GM23338 (cell line): ENCODE measurements at regions not wholly inside any gene's neighbourhood (a gene's known extent, or its start where the extent isn't known, plus 50 kb on each side); places are given as distances from the start of the nearest gene placed in this dataset.
"Not testable (repeated sequence)": the region's sequence is repeated elsewhere in the genome, so short reads cannot be mapped to it uniquely, and the experiment has no call there.

Source experiments
- ATAC-seq: fragments of 200-7000 bp; cut with Tn5 transposase; 3 replicates; pipeline ENCODE4 v1.9.1; 2020
- DNase-seq: peaks from one replicate; pipeline ENCODE4 v3.0.0-alpha.2; 2015; ENCODE audit warnings: low spot score
- H2AFZ ChIP-seq: fragments of 200-600 bp; sonication (generic); 2 replicates; pipeline ENCODE4 v1.8.0; 2016; ENCODE audit warnings: antibody characterized with exemption, mild to moderate bottlenecking, moderate library complexity
- H3F3A ChIP-seq: fragments of 200-600 bp; sonication (generic); replicated peaks from 2 replicates; pipeline ENCODE4 v1.8.0; 2017; ENCODE audit warnings: antibody characterized with exemption, mixed run types, low read depth
- H3K27ac ChIP-seq: fragments of 200-600 bp; sonication (generic); 2 replicates; pipeline ENCODE4 v1.6.1; 2016; ENCODE audit warnings: low read depth
- H3K27me3 ChIP-seq: fragments of 200-600 bp; sonication (generic); 2 replicates; pipeline ENCODE4 v1.8.0; 2016; ENCODE audit warnings: mild to moderate bottlenecking, mixed run types, moderate library complexity; ENCODE audit not compliant: insufficient read depth
- H3K36me3 ChIP-seq: fragments of 200-600 bp; sonication (generic); 2 replicates; pipeline ENCODE4 v1.8.0; 2016; ENCODE audit warnings: mild to moderate bottlenecking; ENCODE audit not compliant: insufficient read depth
- H3K4me1 ChIP-seq: fragments of 200-600 bp; sonication (generic); 2 replicates; pipeline ENCODE4 v1.8.0; 2016; ENCODE audit warnings: mild to moderate bottlenecking, moderate library complexity; ENCODE audit not compliant: insufficient read depth
- H3K4me2 ChIP-seq: fragments of 200-600 bp; sonication (generic); 2 replicates; pipeline ENCODE4 v1.7.1; 2017; ENCODE audit warnings: mixed run types
- H3K4me3 ChIP-seq: fragments of 200-600 bp; sonication (generic); 2 replicates; pipeline ENCODE4 v1.6.1; 2016; ENCODE audit warnings: mixed run types
- H3K79me2 ChIP-seq: fragments of 200-600 bp; sonication (generic); replicated peaks from 2 replicates; pipeline ENCODE4 v1.8.0; 2017; ENCODE audit warnings: mild to moderate bottlenecking; ENCODE audit not compliant: insufficient read depth
- H3K9me2 ChIP-seq: fragments of 200-600 bp; sonication (generic); 2 replicates; pipeline ENCODE4 v1.8.0; 2017; ENCODE audit not compliant: insufficient read depth
- H4K20me1 ChIP-seq: fragments of 200-600 bp; sonication (generic); replicated peaks from 2 replicates; pipeline ENCODE4 v1.8.0; 2017; ENCODE audit warnings: mild to moderate bottlenecking; ENCODE audit not compliant: insufficient read depth
- H3K27ac Mint-ChIP-seq: 2 replicates; pipeline ENCODE4 v1.8.0; 2020; ENCODE audit warnings: inconsistent platforms, mild to moderate bottlenecking, moderate library complexity, mixed read lengths
- H3K27me3 Mint-ChIP-seq: 3 replicates; pipeline ENCODE4 v1.8.0; 2022; ENCODE audit warnings: low read depth, mild to moderate bottlenecking, moderate library complexity, mixed read lengths, inconsistent platforms; ENCODE audit not compliant: insufficient read depth, poor library complexity
- H3K36me3 Mint-ChIP-seq: 3 replicates; pipeline ENCODE4 v1.8.0; 2021; ENCODE audit warnings: low read depth, mild to moderate bottlenecking, inconsistent platforms, moderate library complexity, mixed read lengths
- H3K4me1 Mint-ChIP-seq: 3 replicates; pipeline ENCODE4 v1.8.0; 2020; ENCODE audit warnings: mild to moderate bottlenecking, inconsistent platforms, mixed read lengths
- H3K4me3 Mint-ChIP-seq: 3 replicates; pipeline ENCODE4 v1.8.0; 2021; ENCODE audit warnings: moderate library complexity, mild to moderate bottlenecking, inconsistent platforms, mixed read lengths
- H3K9me3 Mint-ChIP-seq: 3 replicates; pipeline ENCODE4 v1.8.0; 2020; ENCODE audit warnings: moderate library complexity, mild to moderate bottlenecking, inconsistent platforms, mixed read lengths
- CREB1 ChIP-seq: fragments of 250-450 bp; sonication (Bioruptor Pico); IDR thresholded peaks from 2 replicates; pipeline ENCODE4 v1.5.0; 2020; ENCODE audit warnings: low read depth, mild to moderate bottlenecking, moderate library complexity
- EZH2 ChIP-seq: fragments of 200-600 bp; sonication (generic); IDR thresholded peaks from one replicate; pipeline ENCODE4 v1.8.0; 2017; ENCODE audit warnings: antibody characterized with exemption, mild to moderate bottlenecking, low read depth; ENCODE audit not compliant: unreplicated experiment
- EZH2phosphoT487 ChIP-seq: fragments of 200-600 bp; sonication (generic); IDR thresholded peaks from one replicate; pipeline ENCODE4 v1.8.1; 2018; ENCODE audit warnings: antibody characterized with exemption; ENCODE audit not compliant: unreplicated experiment
- JUNB ChIP-seq: IDR thresholded peaks from one replicate; pipeline ENCODE4 v1.6.1; 2016; ENCODE audit warnings: antibody characterized with exemption; ENCODE audit not compliant: unreplicated experiment
- NANOG ChIP-seq: IDR thresholded peaks from 2 replicates; pipeline ENCODE4 v1.6.1; 2016; ENCODE audit warnings: antibody characterized with exemption, borderline replicate concordance
- POLR2AphosphoS5 ChIP-seq: IDR thresholded peaks from 2 replicates; pipeline ENCODE4 v1.6.1; 2016; ENCODE audit warnings: antibody characterized with exemption, low read depth
- STAT1 ChIP-seq: IDR thresholded peaks from one replicate; pipeline ENCODE4 v1.6.1; 2016; ENCODE audit warnings: antibody characterized with exemption; ENCODE audit not compliant: unreplicated experiment
- ZNF114 ChIP-seq: fragments of 250-450 bp; sonication (Bioruptor Pico); IDR thresholded peaks from 2 replicates; pipeline ENCODE4 v1.5.0; 2020; ENCODE audit warnings: mild to moderate bottlenecking, moderate library complexity
- ZNF331 ChIP-seq: fragments of 250-450 bp; sonication (Bioruptor Pico); IDR thresholded peaks from 2 replicates; pipeline ENCODE4 v1.5.0; 2020; ENCODE audit warnings: low read depth, mild to moderate bottlenecking, moderate library complexity
- TF ChIP-seq, protein P1 (sequence below): IDR thresholded peaks from one replicate; pipeline ENCODE4 v1.6.1; 2018; ENCODE audit warnings: antibody characterized with exemption; ENCODE audit not compliant: unreplicated experiment
- TF ChIP-seq, protein P2 (sequence below), 2 experiments: fragments of 200-600 bp in 1 of 2; sonication (generic) in 1 of 2; conservative IDR thresholded peaks; 2 replicates each; pipeline versions ENCODE4 v1.5.1 to v1.6.1; 2016 to 2017; ENCODE audit warnings: antibody characterized with exemption in 2 of 2, low read depth in 2 of 2, mild to moderate bottlenecking in 2 of 2, moderate library complexity in 1 of 2
- TF ChIP-seq, protein P3 (sequence below): IDR thresholded peaks from 2 replicates; pipeline ENCODE4 v1.6.1; 2016; ENCODE audit warnings: antibody characterized with exemption

DNA sequence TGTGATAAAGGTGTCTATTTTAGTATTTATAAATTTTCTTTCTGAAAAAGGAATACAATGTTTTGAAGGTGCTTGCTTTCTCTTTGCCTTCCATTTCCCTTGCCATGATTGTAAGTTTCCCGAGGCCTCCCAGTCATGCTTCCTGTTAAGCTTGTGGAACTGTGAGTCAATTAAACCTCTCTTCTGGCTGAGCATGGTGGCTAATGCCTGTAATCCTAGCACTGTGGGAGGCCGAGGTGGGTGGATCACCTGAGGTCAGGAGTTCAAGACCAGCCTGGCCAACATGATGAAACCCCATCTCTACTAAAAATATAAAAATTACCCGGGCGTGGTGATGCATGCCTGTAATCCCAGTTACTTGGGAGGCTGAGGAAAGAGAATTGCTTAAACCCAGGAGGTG, 187.7 kb downstream of the C9orf152 start:
- not testable (repeated sequence) for H3K4me1 ChIP-seq, H3K27me3 Mint-ChIP-seq, H3K27ac Mint-ChIP-seq, H3K4me1 Mint-ChIP-seq, H3K36me3 ChIP-seq, H3K4me2 ChIP-seq, H3K27ac ChIP-seq, H4K20me1 ChIP-seq, H3K79me2 ChIP-seq, H3K27me3 ChIP-seq, ATAC-seq, H3K36me3 Mint-ChIP-seq, H3K9me3 Mint-ChIP-seq, H3K4me3 Mint-ChIP-seq, DNase-seq, H2AFZ ChIP-seq, H3K9me2 ChIP-seq, H3F3A ChIP-seq, H3K4me3 ChIP-seq

DNA sequence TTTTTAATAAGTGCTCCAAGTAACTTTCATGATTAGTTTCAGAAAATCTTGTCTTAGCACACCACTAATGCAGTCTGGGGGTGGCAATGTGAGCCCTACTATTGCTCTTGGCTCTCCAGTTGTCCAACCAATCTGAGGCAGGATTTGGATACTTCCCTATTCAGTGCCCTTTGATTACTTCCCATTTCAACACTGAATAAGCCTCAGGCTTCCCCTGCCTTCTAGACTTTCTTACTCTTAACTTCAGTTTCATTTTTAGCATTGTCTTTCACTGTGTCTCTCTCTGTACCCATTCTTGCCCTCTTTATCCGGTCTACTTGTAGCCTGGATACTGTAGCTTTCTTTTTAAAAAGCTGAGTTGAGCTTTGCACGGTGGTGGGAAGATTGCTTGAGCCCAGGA, 186.1 kb downstream of the C9orf152 start:
- Histone ChIP-seq H3K4me2 (no peak overlapping the region), H4K20me1 (no peaks in the 10 kb centered on the region), H3K27ac (no peak overlapping the region), H3K27me3 (no peaks in the 10 kb centered on the region), H3K4me1 (peaks cover 1% of the 10 kb centered on the region; the same call in 1 of the 2 replicates), H3K36me3 (no peaks in the 10 kb centered on the region), H3K79me2 (no peaks in the 10 kb centered on the region), H3K9me2 (no peaks in the 10 kb centered on the region; the same call in 1 of the 2 replicates), H2AFZ (no peak overlapping the region), H3F3A (no peaks in the 10 kb centered on the region), H3K4me3 (no peak overlapping the region)
- H3K9me3 Mint-ChIP-seq, result no peaks in the 10 kb centered on the region
- no peak overlapping the region for H3K27ac Mint-ChIP-seq
- H3K36me3 Mint-ChIP-seq, result no peaks in the 10 kb centered on the region
- no peak overlapping the region for H3K4me3 Mint-ChIP-seq
- no peak for DNase-seq
- H3K4me1 Mint-ChIP-seq, result no peaks in the 10 kb centered on the region; the same call in 2 of the 3 replicates
- no peak for ATAC-seq
- no peaks in the 10 kb centered on the region for H3K27me3 Mint-ChIP-seq
- TF ChIP-seq, protein P1, sequence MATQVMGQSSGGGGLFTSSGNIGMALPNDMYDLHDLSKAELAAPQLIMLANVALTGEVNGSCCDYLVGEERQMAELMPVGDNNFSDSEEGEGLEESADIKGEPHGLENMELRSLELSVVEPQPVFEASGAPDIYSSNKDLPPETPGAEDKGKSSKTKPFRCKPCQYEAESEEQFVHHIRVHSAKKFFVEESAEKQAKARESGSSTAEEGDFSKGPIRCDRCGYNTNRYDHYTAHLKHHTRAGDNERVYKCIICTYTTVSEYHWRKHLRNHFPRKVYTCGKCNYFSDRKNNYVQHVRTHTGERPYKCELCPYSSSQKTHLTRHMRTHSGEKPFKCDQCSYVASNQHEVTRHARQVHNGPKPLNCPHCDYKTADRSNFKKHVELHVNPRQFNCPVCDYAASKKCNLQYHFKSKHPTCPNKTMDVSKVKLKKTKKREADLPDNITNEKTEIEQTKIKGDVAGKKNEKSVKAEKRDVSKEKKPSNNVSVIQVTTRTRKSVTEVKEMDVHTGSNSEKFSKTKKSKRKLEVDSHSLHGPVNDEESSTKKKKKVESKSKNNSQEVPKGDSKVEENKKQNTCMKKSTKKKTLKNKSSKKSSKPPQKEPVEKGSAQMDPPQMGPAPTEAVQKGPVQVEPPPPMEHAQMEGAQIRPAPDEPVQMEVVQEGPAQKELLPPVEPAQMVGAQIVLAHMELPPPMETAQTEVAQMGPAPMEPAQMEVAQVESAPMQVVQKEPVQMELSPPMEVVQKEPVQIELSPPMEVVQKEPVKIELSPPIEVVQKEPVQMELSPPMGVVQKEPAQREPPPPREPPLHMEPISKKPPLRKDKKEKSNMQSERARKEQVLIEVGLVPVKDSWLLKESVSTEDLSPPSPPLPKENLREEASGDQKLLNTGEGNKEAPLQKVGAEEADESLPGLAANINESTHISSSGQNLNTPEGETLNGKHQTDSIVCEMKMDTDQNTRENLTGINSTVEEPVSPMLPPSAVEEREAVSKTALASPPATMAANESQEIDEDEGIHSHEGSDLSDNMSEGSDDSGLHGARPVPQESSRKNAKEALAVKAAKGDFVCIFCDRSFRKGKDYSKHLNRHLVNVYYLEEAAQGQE, result no peak
- TF ChIP-seq EZH2phosphoT487 (no peak), CREB1 (CRISPR knock-in tag) (no peak), STAT1 (no peak), EZH2 (no peak), ZNF114 (CRISPR knock-in tag) (no peak), NANOG (no peak), ZNF331 (CRISPR knock-in tag) (no peak), POLR2AphosphoS5 (no peak), JUNB (no peak)
- TF ChIP-seq, protein P2, sequence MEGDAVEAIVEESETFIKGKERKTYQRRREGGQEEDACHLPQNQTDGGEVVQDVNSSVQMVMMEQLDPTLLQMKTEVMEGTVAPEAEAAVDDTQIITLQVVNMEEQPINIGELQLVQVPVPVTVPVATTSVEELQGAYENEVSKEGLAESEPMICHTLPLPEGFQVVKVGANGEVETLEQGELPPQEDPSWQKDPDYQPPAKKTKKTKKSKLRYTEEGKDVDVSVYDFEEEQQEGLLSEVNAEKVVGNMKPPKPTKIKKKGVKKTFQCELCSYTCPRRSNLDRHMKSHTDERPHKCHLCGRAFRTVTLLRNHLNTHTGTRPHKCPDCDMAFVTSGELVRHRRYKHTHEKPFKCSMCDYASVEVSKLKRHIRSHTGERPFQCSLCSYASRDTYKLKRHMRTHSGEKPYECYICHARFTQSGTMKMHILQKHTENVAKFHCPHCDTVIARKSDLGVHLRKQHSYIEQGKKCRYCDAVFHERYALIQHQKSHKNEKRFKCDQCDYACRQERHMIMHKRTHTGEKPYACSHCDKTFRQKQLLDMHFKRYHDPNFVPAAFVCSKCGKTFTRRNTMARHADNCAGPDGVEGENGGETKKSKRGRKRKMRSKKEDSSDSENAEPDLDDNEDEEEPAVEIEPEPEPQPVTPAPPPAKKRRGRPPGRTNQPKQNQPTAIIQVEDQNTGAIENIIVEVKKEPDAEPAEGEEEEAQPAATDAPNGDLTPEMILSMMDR (conservative IDR thresholded peaks at IDR 0.05; ENCODE audit: low read depth in 2 of 2), result no peak
- TF ChIP-seq, protein P3, sequence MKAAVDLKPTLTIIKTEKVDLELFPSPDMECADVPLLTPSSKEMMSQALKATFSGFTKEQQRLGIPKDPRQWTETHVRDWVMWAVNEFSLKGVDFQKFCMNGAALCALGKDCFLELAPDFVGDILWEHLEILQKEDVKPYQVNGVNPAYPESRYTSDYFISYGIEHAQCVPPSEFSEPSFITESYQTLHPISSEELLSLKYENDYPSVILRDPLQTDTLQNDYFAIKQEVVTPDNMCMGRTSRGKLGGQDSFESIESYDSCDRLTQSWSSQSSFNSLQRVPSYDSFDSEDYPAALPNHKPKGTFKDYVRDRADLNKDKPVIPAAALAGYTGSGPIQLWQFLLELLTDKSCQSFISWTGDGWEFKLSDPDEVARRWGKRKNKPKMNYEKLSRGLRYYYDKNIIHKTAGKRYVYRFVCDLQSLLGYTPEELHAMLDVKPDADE, result no peak
